Head of caudate nucleus (tissue), 42 donors: ENCODE measurements at regions not wholly inside any gene's neighbourhood (a gene's known extent, or its start where the extent isn't known, plus 50 kb on each side); places are given as distances from the start of the nearest gene placed in this dataset.

Experiments used
- DNase-seq, 42 donors: peaks; one replicate each; pipeline versions ENCODE4 v3.0.0 to v3.0.0-alpha.2; 2020 to 2021; ENCODE audit warnings: mixed read lengths in 7 of 42
- intact Hi-C: fragments of 100-400 bp; cut with DNase I; formaldehyde crosslinking; loops from one replicate; pipeline ENCODE4 v1.15.0; 2022

DNA sequence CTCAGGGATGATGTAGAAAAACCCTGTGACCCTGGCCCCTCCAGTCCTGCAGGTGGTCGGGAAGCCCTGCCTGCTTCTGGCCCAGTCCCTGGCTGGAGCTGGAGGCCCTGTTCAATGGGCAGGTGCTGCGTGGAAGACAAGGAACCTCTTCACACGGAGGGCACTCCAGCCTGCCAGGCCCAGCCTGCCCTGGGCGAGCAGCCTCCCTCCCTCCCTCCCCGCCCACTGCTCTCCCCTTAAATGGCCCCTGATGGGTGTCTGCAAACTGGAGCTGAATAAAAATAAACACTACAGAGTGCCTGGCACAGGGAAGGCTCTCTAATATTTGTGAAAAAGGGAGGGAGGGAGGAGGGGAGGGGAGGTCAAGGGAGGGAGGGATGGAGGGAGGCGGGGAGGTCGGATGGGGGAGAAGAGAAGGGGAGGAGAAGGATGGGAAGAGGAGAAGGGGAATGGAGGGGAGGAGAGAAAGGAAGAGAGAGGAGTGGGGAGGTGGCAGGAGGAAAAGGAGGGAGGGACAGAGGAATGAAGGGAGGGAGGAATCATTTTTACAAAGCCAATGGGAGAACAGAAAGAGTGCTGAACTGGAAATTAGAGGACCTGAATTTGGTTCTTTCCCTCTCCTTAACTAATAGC is 222.8 kb upstream of the TNRC6C start:
- intact Hi-C loops: loop anchor here (5.0 kb wide), 1 partner anchor 227 kb away; no protein-coding TSS in a partner anchor
- DNase-seq: peak in 19 of 42 donors; percentile 15 to 56 (median 35)

DNA sequence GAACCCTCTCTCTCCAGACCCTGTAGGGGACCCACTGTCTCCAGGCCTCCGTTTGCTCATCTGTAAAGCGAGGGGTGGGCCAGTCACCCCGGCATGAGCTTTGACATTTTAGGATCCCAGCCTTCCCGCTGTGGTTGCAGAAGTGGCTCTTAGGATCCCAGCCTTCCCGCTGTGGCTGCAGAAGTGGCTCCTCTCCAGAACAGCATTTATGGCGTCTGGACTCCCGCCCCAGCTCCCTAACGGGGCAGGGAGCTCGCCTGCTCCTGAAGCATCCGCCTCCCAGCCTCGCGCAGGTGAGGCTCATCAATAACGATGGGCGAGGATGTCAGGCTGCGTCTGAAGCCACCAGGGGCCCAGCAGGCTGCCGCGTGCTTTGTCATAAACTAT is 222.3 kb upstream of the TNRC6C start:
- intact Hi-C loops: loop anchor here (5.0 kb wide), 1 partner anchor 226 kb away; no protein-coding TSS in a partner anchor
- peak in 6 of 42 donors; percentile 6 to 43 (median 26) for DNase-seq

DNA sequence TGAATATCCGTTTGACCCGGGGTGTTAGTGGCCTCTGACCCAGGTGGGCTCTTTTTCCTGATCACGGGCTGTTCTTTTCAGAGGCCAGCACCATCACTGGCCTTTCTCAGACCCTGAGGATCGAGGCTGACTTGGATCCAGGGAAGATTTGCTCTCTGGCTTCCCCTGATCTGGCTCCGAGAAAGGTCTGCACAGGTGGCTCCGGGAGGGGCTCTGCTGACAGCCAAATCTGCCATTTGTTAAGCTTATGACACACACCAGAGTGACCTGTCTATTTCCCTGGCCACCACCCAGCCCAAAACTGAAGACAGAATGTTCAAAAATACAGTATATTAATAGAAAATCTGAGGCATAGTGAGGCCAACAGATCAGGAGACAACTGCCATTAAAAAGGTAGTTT is 221.8 kb upstream of the TNRC6C start:
- intact Hi-C loops: loop anchor here (5.0 kb wide), 1 partner anchor 226 kb away; no protein-coding TSS in a partner anchor
- DNase-seq: peak in 5 of 42 donors; percentile 3 to 31 (median 6)

DNA sequence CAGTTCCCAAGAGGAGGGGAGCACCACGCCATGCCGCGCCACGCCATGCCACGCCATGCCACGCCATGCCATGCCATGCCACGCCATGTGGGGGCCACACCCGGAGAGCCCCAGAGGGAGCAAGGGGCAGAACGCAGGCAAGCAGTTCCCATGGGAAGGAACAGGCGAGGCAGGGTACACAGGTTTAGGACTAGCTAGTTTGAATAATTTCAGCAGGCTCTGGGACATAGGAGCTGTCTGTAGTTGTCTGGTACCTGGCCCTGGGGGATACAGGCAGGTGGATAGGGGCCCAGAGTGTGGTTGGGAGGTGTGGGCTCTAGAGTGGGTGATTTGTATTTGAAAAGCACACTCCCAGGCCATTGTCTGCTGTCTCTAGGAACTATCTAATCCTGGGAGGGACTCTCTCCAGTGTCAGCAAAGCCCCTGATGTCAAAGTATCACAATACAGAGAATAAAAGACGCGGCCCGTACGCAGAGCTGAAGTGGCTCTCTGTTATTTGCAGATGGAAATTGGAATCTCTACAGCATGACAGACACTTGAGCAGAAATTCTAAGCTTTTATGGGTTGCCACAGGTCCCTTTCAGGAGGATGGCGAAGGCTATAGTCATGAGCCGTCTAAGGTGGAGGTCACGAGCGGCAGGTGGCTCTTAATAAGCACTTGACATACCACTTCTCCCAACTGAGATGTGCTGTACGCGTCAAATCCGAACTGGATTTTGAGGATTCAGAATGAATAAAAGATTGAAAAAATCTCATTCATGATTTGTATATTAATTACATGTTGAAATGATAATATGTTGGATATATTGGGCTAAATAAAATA is 220.8 kb upstream of the TNRC6C start:
- DNase-seq: peak in 9 of 42 donors; percentile 3 to 38 (median 11)
- intact Hi-C loops: loop anchor here (5.0 kb wide), 1 partner anchor 225 kb away; no protein-coding TSS in a partner anchor

DNA sequence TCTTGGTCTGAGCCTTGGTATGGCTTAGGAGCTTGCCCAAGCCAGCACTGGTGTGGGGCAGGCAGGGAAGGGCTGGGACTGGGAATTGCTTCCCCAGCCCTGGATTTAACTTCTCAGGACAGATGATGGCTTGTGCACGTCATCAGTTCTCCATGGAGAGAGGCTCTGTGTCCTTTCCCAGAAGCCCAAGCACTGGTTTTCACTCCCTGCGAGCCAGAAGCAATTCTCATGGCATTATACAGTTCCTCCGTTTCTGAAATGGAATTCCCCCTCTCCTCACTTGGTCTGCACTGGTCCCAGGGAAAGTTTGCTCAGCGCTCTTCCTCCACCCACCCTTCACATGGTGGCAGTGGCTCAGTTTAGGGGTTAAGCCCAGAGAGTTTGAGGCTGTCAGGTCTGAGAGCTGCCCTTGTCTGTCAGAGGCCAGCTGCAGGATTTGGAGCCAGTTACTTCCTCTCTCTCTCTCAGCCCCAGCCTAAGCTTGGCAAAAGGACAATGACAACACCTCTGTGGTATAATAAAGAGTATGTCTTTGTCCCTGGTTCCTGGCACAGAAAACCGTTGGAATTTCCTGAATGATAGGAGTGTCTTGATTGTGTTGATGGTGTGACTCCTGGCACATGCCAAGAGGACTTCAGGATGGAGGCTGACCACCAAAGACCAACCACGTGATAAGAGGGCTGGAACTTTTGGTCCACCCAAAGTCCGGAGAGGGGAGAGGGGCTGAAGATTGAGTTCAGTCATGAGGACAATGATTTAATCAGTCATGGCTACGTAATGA is 219.6 kb upstream of the TNRC6C start:
- peak in 23 of 42 donors; percentile 7 to 65 (median 37) for DNase-seq
- intact Hi-C loops: loop anchor here (5.0 kb wide), 1 partner anchor 223 kb away; no protein-coding TSS in a partner anchor

DNA sequence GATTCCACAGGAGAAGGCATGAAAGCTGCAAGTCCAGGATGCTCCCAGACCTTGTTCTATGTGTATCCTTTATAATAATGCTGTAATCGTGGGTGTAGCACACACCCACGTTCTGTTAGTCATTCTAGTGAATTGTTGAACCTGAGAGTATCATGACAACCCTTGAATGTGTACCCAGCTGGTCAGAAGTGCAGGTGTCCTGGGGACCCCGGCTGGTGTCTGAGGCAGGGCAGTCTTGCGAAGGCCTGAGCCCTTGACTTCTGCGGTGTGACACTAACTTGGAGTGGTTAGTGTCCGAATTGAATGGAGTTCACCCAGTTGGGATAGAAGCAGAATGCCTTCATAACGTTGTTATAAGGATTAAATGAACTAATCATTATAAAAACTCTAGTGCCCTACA is 218.0 kb upstream of the TNRC6C start:
- intact Hi-C loops: no loop called here

DNA sequence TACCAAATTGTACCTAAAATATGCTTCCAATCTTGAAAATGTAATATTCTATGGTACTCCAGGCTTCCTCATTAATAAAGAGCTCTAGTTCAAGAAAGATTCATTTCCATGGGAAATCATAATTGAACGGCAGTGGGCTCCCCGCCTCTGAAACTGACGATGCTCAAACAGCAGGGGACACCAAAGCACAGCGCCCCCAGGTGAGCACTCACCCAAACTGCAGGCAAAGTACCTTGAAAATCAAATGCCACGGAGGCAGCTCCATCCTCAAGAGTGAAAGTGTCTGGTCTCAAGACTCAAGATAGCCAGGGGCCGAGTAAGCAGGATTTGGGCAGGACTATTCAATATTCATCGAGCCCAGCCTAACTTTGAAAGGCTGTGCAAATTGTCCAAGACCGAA is 217.4 kb upstream of the TNRC6C start:
- intact Hi-C loops: no loop called here
- peak in 4 of 42 donors; percentile 11 to 36 (median 24) for DNase-seq

More for the DNA sequence above, 218.0 kb upstream of the TNRC6C start:
- DNase-seq: peak in 2 of 42 donors; percentile 2 to 7

DNA sequence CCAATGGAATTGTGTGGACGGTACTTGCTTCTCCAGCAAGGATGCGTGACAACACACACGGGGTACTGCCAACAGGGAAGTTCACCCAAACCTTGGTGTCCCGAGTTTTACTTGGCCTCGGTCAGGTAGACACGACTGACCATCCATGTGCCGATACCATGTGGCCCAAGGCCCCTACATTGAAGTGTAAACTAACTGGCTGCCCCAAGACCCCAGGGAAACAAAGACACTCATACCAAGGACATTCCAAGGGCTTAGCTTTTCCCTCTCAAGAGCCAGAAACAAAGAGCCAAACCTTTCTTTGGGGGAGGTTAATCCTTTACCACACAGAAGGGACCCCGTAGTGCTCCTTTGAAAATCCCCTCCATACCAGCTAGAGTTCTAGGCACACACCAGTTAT is 215.9 kb upstream of the TNRC6C start:
- intact Hi-C loops: no loop called here
- DNase-seq: peak in 1 of 42 donors; percentile 9

DNA sequence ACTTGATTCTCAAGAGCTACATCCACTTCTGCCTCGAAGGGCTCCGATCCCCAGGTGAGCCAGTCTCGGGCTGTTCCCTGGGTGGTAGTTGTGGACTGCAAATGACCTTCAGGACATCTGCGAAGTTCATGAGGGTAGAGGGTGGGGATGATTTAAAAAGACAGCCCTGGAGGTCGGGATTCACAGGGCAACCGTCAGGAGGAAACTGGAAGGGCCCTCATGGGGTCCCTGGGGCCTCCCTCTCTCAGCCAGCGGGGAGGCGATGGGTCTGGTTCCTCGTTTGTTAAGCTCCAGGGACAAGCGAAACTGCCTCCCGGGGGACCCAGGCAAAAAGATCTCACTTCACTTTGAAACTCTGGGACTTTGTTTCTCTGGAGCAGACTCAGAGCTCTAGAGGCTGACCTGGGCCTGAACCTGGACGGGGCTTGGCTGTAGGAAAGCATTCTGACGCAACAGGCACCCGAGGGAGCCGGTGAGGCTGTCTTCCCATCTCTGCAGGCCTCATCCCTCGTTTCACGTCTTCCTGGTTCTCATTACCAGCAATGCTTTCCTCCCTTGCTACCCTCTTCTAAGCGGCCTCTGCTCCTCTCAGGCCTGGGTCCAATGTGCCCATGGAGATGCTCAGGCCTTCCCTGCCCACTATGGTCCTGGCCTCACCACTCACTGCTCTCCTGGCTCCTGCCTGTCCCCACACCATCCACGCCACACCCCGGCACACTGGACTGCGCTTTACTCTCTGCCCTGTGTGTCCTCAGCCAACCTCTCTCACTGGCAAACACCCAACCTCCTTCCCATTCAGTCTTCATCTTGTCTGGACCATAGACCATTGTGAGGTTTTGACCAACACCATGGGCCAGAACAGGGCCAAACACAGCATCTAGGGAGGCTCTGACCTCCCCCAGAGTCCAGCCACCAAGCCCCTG is 214.2 kb upstream of the TNRC6C start:
- DNase-seq: peak in 1 of 42 donors; percentile 5

DNA sequence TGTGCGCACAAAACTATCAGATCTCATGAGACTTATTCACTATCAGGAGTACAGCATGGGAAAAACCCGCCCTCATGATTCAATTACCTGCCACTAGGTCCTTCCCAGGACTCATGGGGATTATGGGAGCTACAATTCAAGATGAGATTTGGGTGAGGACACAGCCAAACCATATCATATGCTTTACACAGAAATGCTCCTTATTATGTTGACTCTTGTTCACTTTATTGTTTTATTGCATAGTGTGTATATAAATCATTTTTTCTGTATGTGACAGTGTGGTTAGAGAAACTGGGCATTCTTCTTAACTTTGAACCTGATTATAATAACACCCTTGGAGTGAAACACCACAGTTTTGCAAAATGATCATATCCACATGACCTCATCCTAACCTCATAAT is 212.8 kb upstream of the TNRC6C start:
- no peak for DNase-seq

More for the DNA sequence above, 214.2 kb upstream of the TNRC6C start:
- intact Hi-C loops: no loop called here

DNA sequence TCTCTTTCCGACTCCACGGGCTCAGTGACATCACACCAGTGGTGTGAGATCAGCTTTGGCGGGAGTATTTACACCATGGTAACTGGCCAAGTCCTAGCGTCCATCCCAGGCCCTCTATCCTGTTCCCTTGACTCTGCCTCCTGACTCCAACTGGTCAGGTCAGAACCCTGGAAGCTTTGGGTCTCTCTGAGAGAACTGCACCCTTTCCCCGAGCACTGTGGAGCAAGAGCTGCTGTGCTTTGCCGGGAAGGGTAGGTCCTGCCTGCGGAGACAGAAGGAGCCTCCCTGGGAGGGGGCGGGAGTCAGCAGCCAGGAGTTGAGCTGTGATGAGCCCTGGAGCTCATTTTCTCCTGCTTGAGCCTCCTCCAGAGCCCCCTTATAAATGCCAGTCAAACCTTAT is 212.1 kb upstream of the TNRC6C start:
- intact Hi-C loops: no loop called here
- DNase-seq: peak in 5 of 42 donors; percentile 12 to 46 (median 33)

More for the DNA sequence above, 212.8 kb upstream of the TNRC6C start:
- intact Hi-C loops: no loop called here

DNA sequence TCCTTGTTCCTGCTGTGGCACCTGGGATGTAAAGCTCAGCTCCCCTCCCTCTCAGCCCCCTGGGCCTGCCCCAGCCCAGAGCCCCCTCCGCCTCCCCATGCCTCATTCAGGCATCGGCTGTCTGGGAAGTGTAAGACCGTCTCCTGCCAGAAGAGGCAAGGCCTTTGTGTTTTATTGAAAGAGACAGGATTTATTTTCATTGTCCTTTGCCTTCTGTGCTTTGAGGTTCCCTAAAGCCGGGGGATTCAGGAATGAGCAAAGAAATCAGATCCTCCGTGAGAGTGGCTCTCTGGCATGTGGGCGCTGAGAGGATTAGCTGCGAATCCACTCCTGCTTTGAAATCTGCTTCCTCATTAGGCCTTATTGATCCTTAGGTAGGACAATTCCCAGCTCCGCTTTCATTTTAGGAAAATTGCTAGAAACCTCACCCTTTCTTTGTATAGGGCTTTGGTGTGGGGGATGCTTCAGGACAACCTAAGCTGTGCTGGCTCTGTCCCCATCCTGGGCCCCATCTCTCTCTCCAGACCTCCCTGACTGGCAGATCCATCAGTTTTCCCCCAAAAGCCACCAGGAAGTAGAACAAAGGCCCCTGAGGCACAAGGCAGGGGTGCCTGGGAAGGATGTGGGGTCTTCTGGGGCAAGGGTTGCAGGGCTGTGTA is 211.5 kb upstream of the TNRC6C start:
- intact Hi-C loops: no loop called here
- DNase-seq: peak in 2 of 42 donors; percentile 2 to 23

DNA sequence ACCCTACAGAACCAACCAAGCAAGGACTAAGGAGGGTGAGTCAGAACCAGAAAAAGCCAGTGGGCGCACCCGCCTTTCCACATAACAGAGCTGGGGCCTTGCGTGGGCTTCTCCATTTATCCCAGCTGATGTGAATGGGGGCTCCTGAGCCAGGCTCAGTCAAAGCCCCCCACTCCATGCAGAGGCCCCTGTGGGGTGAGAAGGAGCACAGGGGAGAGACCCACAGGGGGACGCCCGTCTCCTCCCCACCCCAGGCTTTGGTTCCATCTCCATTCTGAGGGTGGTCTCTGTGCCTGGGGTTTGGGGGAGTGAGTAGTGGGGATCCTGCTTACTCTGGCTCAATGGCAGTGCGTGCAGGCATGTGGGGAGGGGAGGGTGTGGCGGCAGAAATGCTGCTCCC is 210.1 kb upstream of the TNRC6C start:
- intact Hi-C loops: no loop called here
- peak in 2 of 42 donors; percentile 12 for DNase-seq

DNA sequence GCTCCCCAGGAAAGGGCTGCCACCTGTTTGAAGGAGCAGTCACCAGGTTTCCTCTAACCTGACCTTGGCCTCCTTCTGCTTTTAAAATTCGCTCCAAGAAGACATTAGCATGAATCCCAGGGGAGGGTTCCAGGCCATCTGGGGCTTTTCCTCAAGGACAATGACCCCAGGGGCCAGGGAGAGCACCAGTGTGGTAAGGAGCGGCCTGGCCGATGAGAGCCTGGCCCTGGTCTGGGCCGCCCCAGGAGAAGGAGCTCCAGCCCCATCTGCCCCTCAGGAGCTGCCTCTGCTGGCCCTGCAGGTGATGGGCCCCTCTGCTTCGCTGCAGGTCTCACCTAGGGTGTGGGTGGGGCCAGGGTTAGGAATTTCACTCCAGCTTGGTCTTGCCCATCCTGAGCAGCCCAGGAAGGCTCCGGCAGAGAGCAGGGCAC is 209.2 kb upstream of the TNRC6C start:
- peak in 2 of 42 donors; percentile 4 to 20 for DNase-seq
- intact Hi-C loops: no loop called here

DNA sequence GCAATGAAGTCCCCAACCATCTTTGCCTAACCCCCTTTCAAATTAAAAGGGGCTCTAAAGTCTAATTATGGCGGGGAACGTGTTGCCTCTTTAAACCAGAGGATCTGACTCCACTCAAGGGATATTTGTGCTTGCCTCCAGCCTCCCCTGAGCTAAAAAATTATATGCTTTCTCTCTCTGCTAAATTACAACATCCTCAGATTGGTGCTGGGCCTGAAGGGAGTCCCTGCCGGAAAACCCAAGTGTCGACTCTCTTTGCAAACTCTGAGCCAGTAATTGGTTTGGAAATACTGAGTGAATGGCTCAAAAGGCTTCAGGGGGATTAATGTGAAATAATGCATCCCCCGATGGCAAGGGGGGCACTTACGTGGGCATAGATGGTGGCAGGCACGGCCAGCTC is 208.5 kb upstream of the TNRC6C start:
- peak in 1 of 42 donors; percentile 7 for DNase-seq
- intact Hi-C loops: no loop called here

DNA sequence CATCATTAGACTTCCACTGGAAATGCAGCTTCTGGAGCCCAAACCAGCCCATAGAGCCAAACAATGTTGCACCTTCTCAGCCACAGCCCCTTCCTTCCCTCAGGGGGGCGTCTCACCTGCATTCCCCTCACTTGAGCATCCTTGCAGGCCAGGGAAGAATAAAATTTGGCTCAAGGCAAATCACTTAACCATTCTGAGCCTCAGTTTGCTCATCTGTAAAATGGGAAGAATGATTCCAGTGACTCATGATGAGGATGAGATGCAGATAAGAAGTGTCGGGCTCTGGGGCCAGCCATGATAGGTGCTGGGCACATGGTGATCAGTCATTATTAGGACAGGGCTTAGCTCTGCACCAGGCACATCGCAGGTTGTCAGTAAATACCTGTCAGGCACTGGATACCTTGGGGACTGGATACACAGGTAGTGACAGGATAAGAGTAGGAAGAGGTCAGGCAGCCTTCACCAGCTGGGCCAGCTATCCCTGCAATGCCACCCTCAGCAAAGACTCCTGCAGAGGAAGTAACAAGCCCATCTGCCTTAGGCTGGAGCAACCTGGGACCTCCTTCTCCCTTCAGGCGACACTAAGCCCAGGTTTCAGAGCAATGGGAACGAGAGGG is 208.0 kb upstream of the TNRC6C start:
- intact Hi-C loops: no loop called here
- DNase-seq: no peak

DNA sequence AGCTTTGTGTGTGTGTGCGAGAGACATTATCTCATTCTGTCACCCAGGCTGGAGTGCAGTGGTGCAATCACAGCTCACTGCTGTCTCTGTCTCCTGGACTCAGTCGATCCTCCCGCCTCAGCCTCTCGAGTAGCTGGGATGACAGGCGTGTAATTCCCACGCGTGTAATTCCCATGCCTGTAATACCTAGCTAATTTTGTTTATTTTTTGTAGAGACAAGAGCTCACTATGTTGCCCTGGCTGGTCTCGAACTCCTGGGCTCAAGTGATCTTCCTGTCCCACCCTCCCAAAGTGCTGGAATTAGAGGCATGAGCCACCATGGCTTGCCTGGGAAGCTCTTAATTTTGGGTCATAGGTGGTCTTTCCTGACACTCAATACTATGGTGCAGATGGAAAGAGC is 205.3 kb upstream of the TNRC6C start:
- intact Hi-C loops: no loop called here
- peak in 1 of 42 donors; percentile 4 for DNase-seq
